ENCODE measurements at regions not wholly inside any gene's neighbourhood (a gene's known extent, or its start where the extent isn't known, plus 50 kb on each side); places are given as distances from the start of the nearest gene placed in this dataset.

GRCh38 chr1:60374537-60374936, 301.0 kb upstream of the C1orf87 start:
- no peak for ATAC-seq
- H3K9me3 ChIP-seq, result peaks cover 0 to 12% (median 0%) of the 10 kb centered on the region in 12 donors

GRCh38 chr1:60367532-60367931, 294.0 kb upstream of the C1orf87 start:
- intact Hi-C loops (cut with DNase I), result no loop called here
- Histone ChIP-seq H3K4me1 (no peaks in the 10 kb centered on the region), H3K9me3 (peaks cover 0 to 12% (median 0%) of the 10 kb centered on the region in 12 donors), H3K27me3 (no peaks in the 10 kb centered on the region), H3K27ac (no peak overlapping the region), H3K36me3 (no peaks in the 10 kb centered on the region), H3K4me3 (no peak overlapping the region)
- WGBS, 4 donors, result 27 to 36% (median 35%) methylated on average over 7 of the region's 7 CpGs
- no peak for DNase-seq
- no peak for ATAC-seq
- TF ChIP-seq POLR2A (IDR thresholded peaks at IDR 0.05) (no peak), CTCF (IDR thresholded peaks at IDR 0.05) (no peak)

More at GRCh38 chr1:60374537-60374936, 301.0 kb upstream of the C1orf87 start:
- Histone ChIP-seq H3K36me3 (no peaks in the 10 kb centered on the region), H3K4me3 (no peak overlapping the region), H3K4me1 (no peaks in the 10 kb centered on the region), H3K27ac (no peak overlapping the region), H3K27me3 (no peaks in the 10 kb centered on the region)
- 52 to 79% (median 66%) methylated on average over 1 of the region's 1 CpG for WGBS, 4 donors
- TF ChIP-seq CTCF (IDR thresholded peaks at IDR 0.05), result no peak
- TF ChIP-seq POLR2A (IDR thresholded peaks at IDR 0.05), result no peak
- intact Hi-C loops (cut with DNase I), result no loop called here
- no peak for DNase-seq

- ATAC-seq, result no peak
- no peak overlapping the region for H3K4me3 ChIP-seq
- TF ChIP-seq CTCF (IDR thresholded peaks at IDR 0.05), result no peak
- TF ChIP-seq POLR2A (IDR thresholded peaks at IDR 0.05), result no peak
- H3K9me3 ChIP-seq, result no peaks in the 10 kb centered on the region
- no peak overlapping the region for H3K27ac ChIP-seq
- H3K4me1 ChIP-seq, result no peaks in the 10 kb centered on the region
- H3K36me3 ChIP-seq, result no peaks in the 10 kb centered on the region
- intact Hi-C loops (cut with DNase I), result no loop called here
- peaks cover 0 to 5% (median 0%) of the 10 kb centered on the region in 9 donors for H3K27me3 ChIP-seq
- 72 to 83% (median 79%) methylated on average over 3 of the region's 3 CpGs for WGBS, 4 donors
- no peak for DNase-seq
Observed at GRCh38 chr1:60359431-60359830, 285.9 kb upstream of the C1orf87 start.

- no peaks in the 10 kb centered on the region for H3K36me3 ChIP-seq
- no peaks in the 10 kb centered on the region for H3K27me3 ChIP-seq
- H3K4me3 ChIP-seq, result no peak overlapping the region
- DNase-seq (no peak), ATAC-seq (no peak)
- H3K9me3 ChIP-seq, result no peaks in the 10 kb centered on the region
- TF ChIP-seq POLR2A (IDR thresholded peaks at IDR 0.05) (no peak), CTCF (IDR thresholded peaks at IDR 0.05) (no peak)
- intact Hi-C loops (cut with DNase I), result no loop called here
- H3K4me1 ChIP-seq, result no peaks in the 10 kb centered on the region
- H3K27ac ChIP-seq, result no peak overlapping the region
Observed at GRCh38 chr1:60350531-60350930, 277.0 kb upstream of the C1orf87 start.
